ENCODE measurements at regions not wholly inside any gene's neighbourhood (a gene's known extent, or its start where the extent isn't known, plus 50 kb on each side); places are given as distances from the start of the nearest gene placed in this dataset. TPM values are rescaled to one million over a fixed set of nuclear protein-coding genes. Genes with fewer than 3 reads are reported as not detected.

DNA sequence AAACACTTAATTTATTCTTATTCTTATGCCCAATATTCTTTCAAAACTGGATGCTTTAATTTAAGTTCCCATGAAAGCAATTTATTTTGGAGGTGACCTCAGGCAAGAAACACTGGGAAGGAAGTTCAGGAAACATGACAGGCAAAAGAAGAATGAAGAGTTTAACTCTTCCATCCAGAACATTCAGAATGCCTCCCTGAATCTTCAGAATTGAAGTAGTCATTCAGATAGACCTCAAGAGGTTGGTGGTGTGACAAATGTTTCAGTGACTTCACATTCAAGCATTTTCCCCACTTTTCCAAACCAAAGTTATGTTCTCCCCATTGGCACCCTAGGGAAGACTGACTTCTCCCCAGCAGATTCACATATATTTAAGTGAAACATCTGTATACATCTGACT, 110.5 kb downstream of the HAO1 start:
- no peak for ATAC-seq
- Histone ChIP-seq H3K4me1 (ENCODE audit: low read depth) (no peaks in the 10 kb centered on the region), H3K36me3 (ENCODE audit: low read depth) (no peaks in the 10 kb centered on the region), H3K4me3 (no peak overlapping the region), H3K9me3 (peaks cover 4% of the 10 kb centered on the region)
- intact Hi-C loops (cut with DNase I, micrococcal nuclease): no loop called here
- DNase-seq: no peak
- TF ChIP-seq, protein P1, sequence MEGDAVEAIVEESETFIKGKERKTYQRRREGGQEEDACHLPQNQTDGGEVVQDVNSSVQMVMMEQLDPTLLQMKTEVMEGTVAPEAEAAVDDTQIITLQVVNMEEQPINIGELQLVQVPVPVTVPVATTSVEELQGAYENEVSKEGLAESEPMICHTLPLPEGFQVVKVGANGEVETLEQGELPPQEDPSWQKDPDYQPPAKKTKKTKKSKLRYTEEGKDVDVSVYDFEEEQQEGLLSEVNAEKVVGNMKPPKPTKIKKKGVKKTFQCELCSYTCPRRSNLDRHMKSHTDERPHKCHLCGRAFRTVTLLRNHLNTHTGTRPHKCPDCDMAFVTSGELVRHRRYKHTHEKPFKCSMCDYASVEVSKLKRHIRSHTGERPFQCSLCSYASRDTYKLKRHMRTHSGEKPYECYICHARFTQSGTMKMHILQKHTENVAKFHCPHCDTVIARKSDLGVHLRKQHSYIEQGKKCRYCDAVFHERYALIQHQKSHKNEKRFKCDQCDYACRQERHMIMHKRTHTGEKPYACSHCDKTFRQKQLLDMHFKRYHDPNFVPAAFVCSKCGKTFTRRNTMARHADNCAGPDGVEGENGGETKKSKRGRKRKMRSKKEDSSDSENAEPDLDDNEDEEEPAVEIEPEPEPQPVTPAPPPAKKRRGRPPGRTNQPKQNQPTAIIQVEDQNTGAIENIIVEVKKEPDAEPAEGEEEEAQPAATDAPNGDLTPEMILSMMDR (IDR thresholded peaks at IDR 0.05): no peak

Small RNA genes lying in the stretch of these regions (microRNA-seq; reads per million reads assigned to microRNA genes)
- gene MIR8062: not detected
